B cell (primary cell): ENCODE measurements at regions not wholly inside any gene's neighbourhood (a gene's known extent, or its start where the extent isn't known, plus 50 kb on each side); places are given as distances from the start of the nearest gene placed in this dataset.

Source experiments
- CTCF ChIP-seq: fragments of 200-600 bp; IDR thresholded peaks from one replicate; pipeline ENCODE4 v1.8.0; 2022; ENCODE audit warnings: antibody characterized with exemption, mild to moderate bottlenecking
- EZH2 ChIP-seq: IDR thresholded peaks from 2 replicates; pipeline ENCODE4 v1.6.1; 2012; ENCODE audit warnings: borderline replicate concordance, low read depth, mild to moderate bottlenecking, moderate library complexity, low read length; ENCODE audit not compliant: insufficient read depth, poor library complexity, severe bottlenecking

GRCh38 chr3:18531662-18532061, 106.5 kb upstream of the SATB1 start:
- TF ChIP-seq CTCF (no peak), EZH2 (no peak)
